Chondrocyte (in vitro differentiated cells): ENCODE measurements at regions not wholly inside any gene's neighbourhood (a gene's known extent, or its start where the extent isn't known, plus 50 kb on each side); places are given as distances from the start of the nearest gene placed in this dataset.

ENCODE experiments used
- DNase-seq: peaks from one replicate; pipeline ENCODE4 v3.0.0; 2021; ENCODE audit warnings: mixed read lengths, low spot score
- H3K27ac Mint-ChIP-seq: one replicate; pipeline ENCODE4 v1.8.0; 2021; ENCODE audit warnings: mild to moderate bottlenecking, moderate library complexity, mixed read lengths; ENCODE audit not compliant: unreplicated experiment
- H3K27me3 Mint-ChIP-seq: 2 replicates; pipeline ENCODE4 v1.8.0; 2021; ENCODE audit warnings: low read depth, mixed read lengths
- H3K36me3 Mint-ChIP-seq: 2 replicates; pipeline ENCODE4 v1.8.0; 2021; ENCODE audit warnings: low read depth, mixed read lengths
- H3K4me1 Mint-ChIP-seq: 2 replicates; pipeline ENCODE4 v1.8.0; 2021; ENCODE audit warnings: low read depth, mild to moderate bottlenecking, mixed read lengths
- H3K4me3 Mint-ChIP-seq: one replicate; pipeline ENCODE4 v1.8.0; 2021; ENCODE audit warnings: mild to moderate bottlenecking, moderate library complexity, mixed read lengths; ENCODE audit not compliant: unreplicated experiment
- H3K9me3 Mint-ChIP-seq: 2 replicates; pipeline ENCODE4 v1.8.0; 2021; ENCODE audit warnings: low read depth, mixed read lengths
- TF ChIP-seq, protein P1 (sequence below): fragments of 200-600 bp; sonication (generic); IDR thresholded peaks from 2 replicates; pipeline ENCODE4 v1.5.0; 2021; ENCODE audit warnings: antibody characterized with exemption, mild to moderate bottlenecking, moderate library complexity

DNA sequence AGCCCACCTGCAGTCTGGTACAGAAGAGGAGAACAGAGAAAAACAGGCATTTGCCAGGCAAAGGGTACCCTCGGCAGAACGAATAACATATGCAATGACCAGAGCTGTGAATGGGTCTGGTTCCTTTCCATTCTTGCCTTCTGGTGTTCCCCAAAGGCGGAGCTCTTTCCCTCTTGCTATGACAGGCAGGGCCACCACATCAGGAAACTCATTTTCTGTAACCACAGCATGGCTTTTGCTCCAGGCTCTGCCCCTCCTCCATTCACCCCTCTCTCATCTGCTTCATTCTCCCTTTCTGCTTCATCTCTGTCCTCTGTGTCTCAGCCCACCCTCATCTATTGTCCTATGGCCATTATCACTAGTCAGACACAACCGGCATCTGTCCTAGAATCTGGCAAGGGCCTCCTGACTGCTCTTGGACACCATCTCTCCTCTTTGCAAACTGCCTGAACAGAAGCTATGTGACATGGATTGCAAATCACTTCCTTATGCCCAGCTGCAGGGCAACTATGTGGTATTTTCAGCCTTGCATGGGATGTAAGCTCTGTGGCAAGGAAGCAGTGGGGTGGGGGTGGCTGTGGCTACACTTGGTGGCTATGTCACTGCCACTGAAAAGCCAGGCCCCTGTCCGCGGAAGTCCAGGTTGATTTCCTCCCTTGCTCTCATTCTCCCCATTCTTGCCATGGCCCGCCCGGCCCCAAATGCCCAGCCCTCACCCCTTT, 78.8 kb upstream of the ABCD3 start:
- TF ChIP-seq, protein P1, sequence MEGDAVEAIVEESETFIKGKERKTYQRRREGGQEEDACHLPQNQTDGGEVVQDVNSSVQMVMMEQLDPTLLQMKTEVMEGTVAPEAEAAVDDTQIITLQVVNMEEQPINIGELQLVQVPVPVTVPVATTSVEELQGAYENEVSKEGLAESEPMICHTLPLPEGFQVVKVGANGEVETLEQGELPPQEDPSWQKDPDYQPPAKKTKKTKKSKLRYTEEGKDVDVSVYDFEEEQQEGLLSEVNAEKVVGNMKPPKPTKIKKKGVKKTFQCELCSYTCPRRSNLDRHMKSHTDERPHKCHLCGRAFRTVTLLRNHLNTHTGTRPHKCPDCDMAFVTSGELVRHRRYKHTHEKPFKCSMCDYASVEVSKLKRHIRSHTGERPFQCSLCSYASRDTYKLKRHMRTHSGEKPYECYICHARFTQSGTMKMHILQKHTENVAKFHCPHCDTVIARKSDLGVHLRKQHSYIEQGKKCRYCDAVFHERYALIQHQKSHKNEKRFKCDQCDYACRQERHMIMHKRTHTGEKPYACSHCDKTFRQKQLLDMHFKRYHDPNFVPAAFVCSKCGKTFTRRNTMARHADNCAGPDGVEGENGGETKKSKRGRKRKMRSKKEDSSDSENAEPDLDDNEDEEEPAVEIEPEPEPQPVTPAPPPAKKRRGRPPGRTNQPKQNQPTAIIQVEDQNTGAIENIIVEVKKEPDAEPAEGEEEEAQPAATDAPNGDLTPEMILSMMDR, result no peak
- Mint-ChIP-seq H3K4me3 (no peak overlapping the region), H3K27ac (no peak overlapping the region), H3K36me3 (no peaks in the 10 kb centered on the region), H3K9me3 (no peaks in the 10 kb centered on the region), H3K27me3 (no peaks in the 10 kb centered on the region), H3K4me1 (peaks cover 20% of the 10 kb centered on the region)
- no peak for DNase-seq

DNA sequence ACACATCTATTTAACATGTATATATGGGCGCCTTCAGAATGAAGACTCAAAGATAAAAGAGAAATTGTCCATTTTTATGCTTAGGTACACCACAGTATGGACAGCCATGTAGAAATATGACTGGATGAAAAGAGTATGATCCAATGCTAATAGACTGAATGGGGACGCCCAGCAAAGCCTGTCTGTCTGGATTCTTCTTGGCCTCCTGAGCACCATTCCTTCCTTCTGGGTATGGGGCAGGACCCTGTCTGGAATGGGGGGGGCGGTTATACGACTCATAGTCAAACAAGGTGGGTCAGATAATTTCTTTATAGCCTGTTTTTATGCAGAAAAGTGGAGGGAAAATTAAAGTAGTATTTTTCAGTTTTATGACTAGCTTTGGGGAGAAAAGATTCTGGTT, 81.2 kb upstream of the ABCD3 start:
- H3K9me3 Mint-ChIP-seq, result no peaks in the 10 kb centered on the region
- TF ChIP-seq, protein P1, result no peak
- H3K27ac Mint-ChIP-seq, result no peak overlapping the region
- peaks cover 38% of the 10 kb centered on the region for H3K4me1 Mint-ChIP-seq
- no peaks in the 10 kb centered on the region for H3K27me3 Mint-ChIP-seq
- no peaks in the 10 kb centered on the region for H3K36me3 Mint-ChIP-seq
- H3K4me3 Mint-ChIP-seq, result no peak overlapping the region
- no peak for DNase-seq

DNA sequence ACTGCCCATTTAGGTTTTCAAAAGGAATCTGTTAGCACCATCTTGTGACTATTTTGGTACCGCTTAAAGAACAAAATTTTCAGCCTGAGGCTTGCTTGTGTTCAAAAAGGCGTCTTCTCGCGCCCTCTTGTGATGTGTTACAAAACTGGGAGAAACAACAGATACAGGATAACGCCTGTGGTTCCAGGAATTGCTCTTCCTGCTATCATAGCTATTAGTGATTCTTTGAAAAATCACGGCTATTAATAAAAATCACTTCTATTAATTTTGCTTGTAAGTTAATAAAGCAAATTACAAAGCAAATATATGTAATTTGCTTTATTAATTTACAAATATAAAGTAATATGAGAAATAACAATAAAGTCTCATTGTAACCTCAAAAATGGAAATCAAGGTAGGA, 82.2 kb upstream of the ABCD3 start:
- no peak overlapping the region for H3K4me3 Mint-ChIP-seq
- H3K9me3 Mint-ChIP-seq, result no peaks in the 10 kb centered on the region
- DNase-seq, result no peak
- no peaks in the 10 kb centered on the region for H3K36me3 Mint-ChIP-seq
- TF ChIP-seq, protein P1, result peak; percentile 100
- H3K4me1 Mint-ChIP-seq, result peaks cover 38% of the 10 kb centered on the region
- H3K27me3 Mint-ChIP-seq, result no peaks in the 10 kb centered on the region
- peak overlapping the region; percentile 32 for H3K27ac Mint-ChIP-seq

DNA sequence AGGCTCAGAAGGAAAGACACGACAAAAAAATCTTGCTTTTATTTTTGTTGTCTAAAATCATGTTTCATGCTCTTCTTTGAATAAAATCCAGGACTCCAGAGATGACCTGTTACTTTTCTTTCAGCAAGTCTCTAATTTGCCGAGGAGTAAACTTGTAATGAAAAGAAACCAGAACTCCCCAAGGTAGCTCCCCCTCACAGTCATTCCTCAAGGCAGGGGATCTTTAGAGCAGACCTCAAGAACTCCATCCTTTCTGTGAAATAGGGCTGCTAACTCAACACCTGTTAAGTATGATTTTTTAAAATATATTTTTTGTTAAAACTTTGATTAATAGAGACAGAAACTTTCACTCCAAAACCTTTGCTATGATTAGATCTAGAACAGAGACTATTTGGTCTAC, 82.7 kb upstream of the ABCD3 start:
- Mint-ChIP-seq H3K27ac (peak overlapping the region; percentile 87), H3K36me3 (no peaks in the 10 kb centered on the region), H3K9me3 (no peaks in the 10 kb centered on the region), H3K4me3 (no peak overlapping the region), H3K4me1 (peaks cover 38% of the 10 kb centered on the region), H3K27me3 (no peaks in the 10 kb centered on the region)
- DNase-seq, result no peak
- TF ChIP-seq, protein P1, result no peak

DNA sequence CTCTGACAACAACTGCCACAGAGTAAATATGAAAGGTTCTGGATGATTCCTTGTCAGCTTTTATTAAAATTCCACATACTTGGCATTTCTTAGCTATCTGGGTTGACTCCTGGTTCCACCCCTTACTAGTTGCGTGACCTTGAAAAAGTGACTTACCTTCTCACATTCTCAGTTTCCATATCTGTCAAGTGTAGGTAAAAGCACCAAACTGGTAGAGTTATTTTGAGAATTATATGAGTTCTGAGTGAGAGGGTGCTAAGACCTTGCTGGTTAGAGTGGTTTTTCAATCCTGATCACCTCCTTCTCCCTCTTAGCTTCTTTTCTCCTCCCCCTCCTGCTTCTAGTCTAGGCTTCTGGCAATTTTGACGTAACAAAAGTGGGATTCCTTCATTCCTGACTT, 83.4 kb upstream of the ABCD3 start:
- Mint-ChIP-seq H3K4me3 (no peak overlapping the region), H3K4me1 (peaks cover 45% of the 10 kb centered on the region), H3K9me3 (no peaks in the 10 kb centered on the region), H3K36me3 (no peaks in the 10 kb centered on the region), H3K27me3 (no peaks in the 10 kb centered on the region), H3K27ac (peak overlapping the region; percentile 87)
- DNase-seq, result no peak
- TF ChIP-seq, protein P1, result no peak
